HCT116 (cell line): ENCODE measurements at regions not wholly inside any gene's neighbourhood (a gene's known extent, or its start where the extent isn't known, plus 50 kb on each side); places are given as distances from the start of the nearest gene placed in this dataset.

Experiments
- EZH2 ChIP-seq: fragments of 200-600 bp; sonication (generic); IDR thresholded peaks from 2 replicates; pipeline ENCODE4 v1.6.1; 2017; ENCODE audit warnings: antibody characterized with exemption, mixed run types
- EZH2phosphoT487 ChIP-seq: fragments of 200-600 bp; IDR thresholded peaks from 2 replicates; pipeline ENCODE4 v1.6.1; 2018; ENCODE audit warnings: antibody characterized with exemption, borderline replicate concordance
- POLR2A ChIP-seq: IDR thresholded peaks from 2 replicates; pipeline ENCODE4 v1.7.0; 2011; ENCODE audit warnings: borderline replicate concordance; ENCODE audit not compliant: insufficient read depth, insufficient read length; ENCODE audit errors: extremely low read depth
- POLR2AphosphoS5 ChIP-seq: IDR thresholded peaks from 2 replicates; pipeline ENCODE4 v1.6.1; 2011; ENCODE audit warnings: mild to moderate bottlenecking, low read depth, low read length, moderate library complexity
- ZFX ChIP-seq: fragments of 450-650 bp; IDR thresholded peaks from 2 replicates; pipeline ENCODE4 v1.6.1; 2017
- TF ChIP-seq, protein P1 (sequence below), 3 experiments: fragments of 200-600 bp in 1 of 3; sonication (generic) in 1 of 3; IDR thresholded peaks in 2 of 3; conservative IDR thresholded peaks in 1 of 3; 2 replicates each; pipeline ENCODE4 v1.5.1; 2012 to 2017; ENCODE audit warnings: low read depth in 2 of 3, low read length in 2 of 3, antibody characterized with exemption in 1 of 3, borderline replicate concordance in 1 of 3, control low read depth in 1 of 3, mild to moderate bottlenecking in 1 of 3, mixed read lengths in 1 of 3, mixed run types in 1 of 3, moderate library complexity in 1 of 3; ENCODE audit not compliant: insufficient read depth in 1 of 3
- TF ChIP-seq, protein P2 (sequence below): IDR thresholded peaks from 2 replicates; pipeline ENCODE4 v1.6.1; 2012
- TF ChIP-seq, protein P3 (sequence below): IDR thresholded peaks from 2 replicates; pipeline ENCODE4 v1.6.1; 2012; ENCODE audit warnings: low read depth

DNA sequence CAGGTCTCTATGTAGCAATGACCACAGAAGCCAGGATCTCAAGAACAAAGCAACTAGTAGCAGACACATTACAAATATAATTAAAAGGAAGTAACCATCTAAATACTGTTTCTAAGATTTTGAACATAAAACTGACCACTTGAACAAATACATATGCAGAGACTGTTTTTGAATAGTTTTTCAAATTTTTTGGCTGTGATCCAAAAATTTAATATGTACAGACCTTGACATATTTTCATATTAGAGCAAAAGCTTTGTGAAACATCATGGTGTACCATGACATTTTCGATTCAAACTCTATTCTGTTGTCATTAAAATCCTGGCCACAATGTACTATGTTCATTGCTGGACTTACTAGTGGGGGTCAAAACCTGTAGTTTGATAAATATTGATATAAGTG, 126.5 kb downstream of the NUDT12 start:
- TF ChIP-seq EZH2phosphoT487 (no peak), POLR2AphosphoS5 (no peak), EZH2 (no peak), ZFX (no peak), POLR2A (no peak)
- TF ChIP-seq, protein P1, sequence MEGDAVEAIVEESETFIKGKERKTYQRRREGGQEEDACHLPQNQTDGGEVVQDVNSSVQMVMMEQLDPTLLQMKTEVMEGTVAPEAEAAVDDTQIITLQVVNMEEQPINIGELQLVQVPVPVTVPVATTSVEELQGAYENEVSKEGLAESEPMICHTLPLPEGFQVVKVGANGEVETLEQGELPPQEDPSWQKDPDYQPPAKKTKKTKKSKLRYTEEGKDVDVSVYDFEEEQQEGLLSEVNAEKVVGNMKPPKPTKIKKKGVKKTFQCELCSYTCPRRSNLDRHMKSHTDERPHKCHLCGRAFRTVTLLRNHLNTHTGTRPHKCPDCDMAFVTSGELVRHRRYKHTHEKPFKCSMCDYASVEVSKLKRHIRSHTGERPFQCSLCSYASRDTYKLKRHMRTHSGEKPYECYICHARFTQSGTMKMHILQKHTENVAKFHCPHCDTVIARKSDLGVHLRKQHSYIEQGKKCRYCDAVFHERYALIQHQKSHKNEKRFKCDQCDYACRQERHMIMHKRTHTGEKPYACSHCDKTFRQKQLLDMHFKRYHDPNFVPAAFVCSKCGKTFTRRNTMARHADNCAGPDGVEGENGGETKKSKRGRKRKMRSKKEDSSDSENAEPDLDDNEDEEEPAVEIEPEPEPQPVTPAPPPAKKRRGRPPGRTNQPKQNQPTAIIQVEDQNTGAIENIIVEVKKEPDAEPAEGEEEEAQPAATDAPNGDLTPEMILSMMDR (IDR thresholded peaks at IDR 0.05 in 2 of 3, conservative IDR thresholded peaks at IDR 0.05 in 1 of 3; ENCODE audit: borderline replicate concordance in 1 of 3, insufficient read depth in 1 of 3, low read depth in 2 of 3, low read length in 2 of 3), result no peak
- TF ChIP-seq, protein P2, sequence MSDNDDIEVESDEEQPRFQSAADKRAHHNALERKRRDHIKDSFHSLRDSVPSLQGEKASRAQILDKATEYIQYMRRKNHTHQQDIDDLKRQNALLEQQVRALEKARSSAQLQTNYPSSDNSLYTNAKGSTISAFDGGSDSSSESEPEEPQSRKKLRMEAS, result no peak
- TF ChIP-seq, protein P3, sequence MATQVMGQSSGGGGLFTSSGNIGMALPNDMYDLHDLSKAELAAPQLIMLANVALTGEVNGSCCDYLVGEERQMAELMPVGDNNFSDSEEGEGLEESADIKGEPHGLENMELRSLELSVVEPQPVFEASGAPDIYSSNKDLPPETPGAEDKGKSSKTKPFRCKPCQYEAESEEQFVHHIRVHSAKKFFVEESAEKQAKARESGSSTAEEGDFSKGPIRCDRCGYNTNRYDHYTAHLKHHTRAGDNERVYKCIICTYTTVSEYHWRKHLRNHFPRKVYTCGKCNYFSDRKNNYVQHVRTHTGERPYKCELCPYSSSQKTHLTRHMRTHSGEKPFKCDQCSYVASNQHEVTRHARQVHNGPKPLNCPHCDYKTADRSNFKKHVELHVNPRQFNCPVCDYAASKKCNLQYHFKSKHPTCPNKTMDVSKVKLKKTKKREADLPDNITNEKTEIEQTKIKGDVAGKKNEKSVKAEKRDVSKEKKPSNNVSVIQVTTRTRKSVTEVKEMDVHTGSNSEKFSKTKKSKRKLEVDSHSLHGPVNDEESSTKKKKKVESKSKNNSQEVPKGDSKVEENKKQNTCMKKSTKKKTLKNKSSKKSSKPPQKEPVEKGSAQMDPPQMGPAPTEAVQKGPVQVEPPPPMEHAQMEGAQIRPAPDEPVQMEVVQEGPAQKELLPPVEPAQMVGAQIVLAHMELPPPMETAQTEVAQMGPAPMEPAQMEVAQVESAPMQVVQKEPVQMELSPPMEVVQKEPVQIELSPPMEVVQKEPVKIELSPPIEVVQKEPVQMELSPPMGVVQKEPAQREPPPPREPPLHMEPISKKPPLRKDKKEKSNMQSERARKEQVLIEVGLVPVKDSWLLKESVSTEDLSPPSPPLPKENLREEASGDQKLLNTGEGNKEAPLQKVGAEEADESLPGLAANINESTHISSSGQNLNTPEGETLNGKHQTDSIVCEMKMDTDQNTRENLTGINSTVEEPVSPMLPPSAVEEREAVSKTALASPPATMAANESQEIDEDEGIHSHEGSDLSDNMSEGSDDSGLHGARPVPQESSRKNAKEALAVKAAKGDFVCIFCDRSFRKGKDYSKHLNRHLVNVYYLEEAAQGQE, result no peak
